GM13976 (cell line): ENCODE measurements at regions not wholly inside any gene's neighbourhood (a gene's known extent, or its start where the extent isn't known, plus 50 kb on each side); places are given as distances from the start of the nearest gene placed in this dataset.
"Not testable (repeated sequence)": the region's sequence is repeated elsewhere in the genome, so short reads cannot be mapped to it uniquely, and the experiment has no call there.

Experiments
- DNase-seq: peaks from one replicate; pipeline ENCODE4 v3.0.0; 2012; ENCODE audit warnings: low spot score
- in situ Hi-C: fragments of 300-500 bp; cut with MboI; formaldehyde crosslinking; loops from one replicate; pipeline ENCODE4 v1.12.0; 2022; ENCODE audit warnings: low sequenced_read_pairs, mixed read lengths, inconsistent platforms; ENCODE audit not compliant: unreplicated experiment
- TF ChIP-seq, protein P1 (sequence below): IDR thresholded peaks from 2 replicates; pipeline ENCODE4 v1.5.1; 2012; ENCODE audit warnings: borderline replicate concordance, mild to moderate bottlenecking; ENCODE audit not compliant: insufficient read depth; ENCODE audit errors: extremely low read depth, missing control alignments, control extremely low read depth

DNA sequence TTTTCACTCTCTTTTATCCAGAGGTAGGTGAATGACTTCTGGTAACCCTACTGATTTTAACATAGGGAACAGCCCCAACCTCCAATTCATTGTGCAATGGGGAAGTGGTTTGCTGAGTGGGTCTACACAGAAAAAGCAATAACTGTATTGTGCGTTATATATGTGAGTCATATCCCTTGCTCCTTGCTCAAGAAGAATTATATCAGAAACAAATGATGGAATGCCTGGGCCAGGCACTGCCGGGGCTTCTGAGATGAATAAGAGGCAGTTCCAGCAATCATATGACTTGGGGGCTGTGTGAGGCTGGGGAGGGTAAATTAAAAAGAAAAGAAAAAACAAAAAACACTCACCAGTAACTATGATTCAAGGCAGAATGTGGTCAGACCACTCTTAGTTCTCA lies 79.2 kb upstream of the ABCA1 start:
- in situ Hi-C loops: no loop called here
- TF ChIP-seq, protein P1, sequence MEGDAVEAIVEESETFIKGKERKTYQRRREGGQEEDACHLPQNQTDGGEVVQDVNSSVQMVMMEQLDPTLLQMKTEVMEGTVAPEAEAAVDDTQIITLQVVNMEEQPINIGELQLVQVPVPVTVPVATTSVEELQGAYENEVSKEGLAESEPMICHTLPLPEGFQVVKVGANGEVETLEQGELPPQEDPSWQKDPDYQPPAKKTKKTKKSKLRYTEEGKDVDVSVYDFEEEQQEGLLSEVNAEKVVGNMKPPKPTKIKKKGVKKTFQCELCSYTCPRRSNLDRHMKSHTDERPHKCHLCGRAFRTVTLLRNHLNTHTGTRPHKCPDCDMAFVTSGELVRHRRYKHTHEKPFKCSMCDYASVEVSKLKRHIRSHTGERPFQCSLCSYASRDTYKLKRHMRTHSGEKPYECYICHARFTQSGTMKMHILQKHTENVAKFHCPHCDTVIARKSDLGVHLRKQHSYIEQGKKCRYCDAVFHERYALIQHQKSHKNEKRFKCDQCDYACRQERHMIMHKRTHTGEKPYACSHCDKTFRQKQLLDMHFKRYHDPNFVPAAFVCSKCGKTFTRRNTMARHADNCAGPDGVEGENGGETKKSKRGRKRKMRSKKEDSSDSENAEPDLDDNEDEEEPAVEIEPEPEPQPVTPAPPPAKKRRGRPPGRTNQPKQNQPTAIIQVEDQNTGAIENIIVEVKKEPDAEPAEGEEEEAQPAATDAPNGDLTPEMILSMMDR: no peak
- no peak for DNase-seq

GRCh38 chr9:105010089-105010488 lies 82.1 kb upstream of the ABCA1 start:
- DNase-seq, in situ Hi-C loops: not testable (repeated sequence)

DNA sequence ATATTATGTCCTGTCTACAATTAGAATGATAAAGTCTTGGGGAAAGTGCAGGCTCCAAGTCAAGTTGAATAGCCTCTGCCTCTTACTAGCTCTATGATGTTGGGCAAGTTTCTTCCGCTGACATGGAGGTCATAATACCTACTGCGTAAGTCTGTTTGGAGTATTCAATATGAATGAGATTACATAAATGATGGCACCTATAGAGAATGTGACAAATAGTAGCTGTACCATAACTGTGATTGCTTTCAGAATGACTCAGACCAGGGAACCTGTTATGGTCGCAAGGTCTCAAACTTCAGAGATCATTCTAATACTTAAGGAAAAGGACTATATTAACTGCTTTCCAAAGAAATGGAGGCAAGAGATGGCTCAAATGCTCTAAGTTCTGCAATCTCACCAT lies 94.0 kb upstream of the ABCA1 start:
- no peak for DNase-seq
- in situ Hi-C loops: no loop called here
- TF ChIP-seq, protein P1: no peak

DNA sequence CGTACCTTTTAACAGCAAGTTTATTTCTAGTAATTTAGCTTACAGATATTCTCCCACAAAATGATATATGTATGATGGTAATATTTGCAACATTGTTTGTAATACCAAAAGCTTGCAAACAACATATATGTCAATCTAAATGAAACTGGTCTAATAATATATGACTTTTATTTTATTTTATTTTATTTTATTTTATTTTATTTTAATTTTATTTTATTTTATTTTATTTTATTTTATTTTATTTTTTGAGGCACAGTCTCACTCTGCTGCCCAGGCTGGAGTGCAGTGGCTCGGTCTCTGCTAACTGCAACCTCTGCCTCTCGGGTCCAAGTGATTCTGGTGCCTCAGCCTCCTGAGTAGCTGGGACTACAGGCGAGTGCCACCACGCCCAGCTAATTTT lies 94.6 kb upstream of the ABCA1 start:
- in situ Hi-C loops: not testable (repeated sequence)

DNA sequence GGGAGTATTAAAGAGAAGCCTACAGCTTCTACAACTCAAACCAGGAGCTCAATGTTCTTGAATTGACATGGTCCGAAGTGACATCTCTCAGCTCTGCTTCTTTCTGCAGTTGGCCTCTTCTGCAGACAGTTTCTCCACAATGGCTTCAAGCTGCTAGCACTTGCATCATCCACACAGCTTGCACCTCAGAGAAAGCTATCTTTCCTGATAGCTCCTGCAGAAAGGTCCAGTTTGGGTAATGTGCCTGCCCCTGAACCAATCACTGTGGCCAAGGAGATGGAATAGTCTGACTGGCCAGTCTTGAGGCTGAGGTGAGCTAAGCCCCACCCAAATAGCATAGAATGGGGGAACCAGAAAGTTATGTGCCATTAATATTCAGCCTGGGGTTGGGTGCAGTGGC lies 95.8 kb upstream of the ABCA1 start:
- TF ChIP-seq, protein P1: no peak
- in situ Hi-C loops: no loop called here
- no peak for DNase-seq

More for the DNA sequence above, 94.6 kb upstream of the ABCA1 start:
- not testable (repeated sequence) for DNase-seq

DNA sequence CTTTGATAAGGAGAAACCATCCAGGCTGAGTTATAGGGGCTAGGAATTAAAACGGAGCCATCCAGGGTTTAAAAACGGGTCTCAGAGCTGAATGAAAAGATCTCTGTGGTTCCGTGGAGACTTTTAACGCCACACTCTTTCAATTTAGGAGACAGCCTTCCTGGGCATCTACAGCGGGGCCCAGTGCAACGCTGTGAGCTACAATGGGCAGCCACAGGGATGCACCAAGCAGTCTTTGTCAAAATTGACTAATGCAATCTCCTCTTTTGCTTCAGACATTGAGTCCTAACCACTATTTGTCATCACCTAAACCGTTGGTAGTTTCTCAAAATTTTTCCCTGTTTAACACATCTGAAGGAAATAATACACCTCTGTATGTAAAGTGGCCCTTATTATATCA lies 96.6 kb upstream of the ABCA1 start:
- no peak for DNase-seq
- in situ Hi-C loops: no loop called here
- TF ChIP-seq, protein P1: no peak

DNA sequence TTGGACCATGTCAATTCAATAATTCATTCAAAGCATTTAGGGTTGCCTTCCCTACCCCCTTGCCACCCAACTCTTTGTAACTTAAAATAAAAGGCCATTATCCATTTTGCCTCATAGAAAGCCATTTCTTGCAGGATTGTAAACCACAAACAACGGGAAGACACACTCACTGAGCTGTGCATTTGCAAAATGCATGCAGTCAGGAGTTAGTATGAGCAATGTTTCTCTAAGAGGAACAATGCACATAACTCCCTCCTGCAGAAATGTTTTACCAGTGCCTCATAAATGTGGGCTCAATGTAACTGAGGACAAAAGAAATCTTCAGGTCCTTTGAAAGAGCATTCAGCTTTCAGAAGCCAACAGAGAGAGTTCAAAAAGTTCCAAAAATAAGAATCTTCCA lies 98.5 kb upstream of the ABCA1 start:
- TF ChIP-seq, protein P1: no peak
- in situ Hi-C loops: no loop called here
- DNase-seq: no peak

- in situ Hi-C loops: no loop called here
- no peak for DNase-seq
- TF ChIP-seq, protein P1: no peak
These were observed 99.1 kb upstream of the ABCA1 start for GRCh38 chr9:105027084-105027483.
